ENCODE measurements at regions not wholly inside any gene's neighbourhood (a gene's known extent, or its start where the extent isn't known, plus 50 kb on each side); places are given as distances from the start of the nearest gene placed in this dataset.

GRCh38 chr11:127478826-127479225 lies 478.3 kb upstream of the KIRREL3 start:
- Histone ChIP-seq H3K9ac (ENCODE audit: low read length) (no peak overlapping the region), H3K4me3 (ENCODE audit: low read length) (no peak overlapping the region), H2AFZ (ENCODE audit: low read depth, low read length) (no peak overlapping the region), H3K9me3 (ENCODE audit: low read length) (no peaks in the 10 kb centered on the region), H4K20me1 (ENCODE audit: insufficient read depth) (no peaks in the 10 kb centered on the region), H3K79me2 (replicated peaks; ENCODE audit: insufficient read depth, low read length) (no peaks in the 10 kb centered on the region), H3K4me2 (ENCODE audit: low read length) (no peak overlapping the region), H3K9me2 (ENCODE audit: insufficient read depth, low read length) (no peaks in the 10 kb centered on the region), H3K36me3 (ENCODE audit: insufficient read depth, low read length) (no peaks in the 10 kb centered on the region), H3K27ac (ENCODE audit: low read length) (no peak overlapping the region), H3F3A (ENCODE audit: insufficient read depth, low read length, poor library complexity, severe bottlenecking) (no peaks in the 10 kb centered on the region), H3K27me3 (ENCODE audit: insufficient read depth, low read depth, low read length) (no peaks in the 10 kb centered on the region)
- TF ChIP-seq TAF1 (IDR thresholded peaks at IDR 0.05; ENCODE audit: low read depth) (no peak), RAD21 (conservative IDR thresholded peaks at IDR 0.05) (no peak), EZH2 (IDR thresholded peaks at IDR 0.05; ENCODE audit: borderline replicate concordance, insufficient read depth, low read length, poor library complexity, severe bottlenecking) (no peak), EP300 (conservative IDR thresholded peaks at IDR 0.05; ENCODE audit: poor library complexity, severe bottlenecking) (no peak), CTCF (IDR thresholded peaks at IDR 0.05; ENCODE audit: poor library complexity, severe bottlenecking) (no peak), MXI1 (conservative IDR thresholded peaks at IDR 0.05; ENCODE audit: poor library complexity, severe bottlenecking) (no peak), REST (IDR thresholded peaks at IDR 0.05; ENCODE audit: borderline replicate concordance) (no peak), POLR2AphosphoS5 (IDR thresholded peaks at IDR 0.05) (no peak), SMC3 (conservative IDR thresholded peaks at IDR 0.05; ENCODE audit: poor library complexity) (no peak)

- H2AFZ ChIP-seq (ENCODE audit: low read depth, low read length), result no peak overlapping the region
- H3F3A ChIP-seq (ENCODE audit: insufficient read depth, low read length, poor library complexity, severe bottlenecking), result no peaks in the 10 kb centered on the region
- H3K27me3 ChIP-seq (ENCODE audit: insufficient read depth, low read depth, low read length), result no peaks in the 10 kb centered on the region
- H3K9me3 ChIP-seq (ENCODE audit: low read length), result no peaks in the 10 kb centered on the region
- no peaks in the 10 kb centered on the region for H3K9me2 ChIP-seq (ENCODE audit: insufficient read depth, low read length)
- no peaks in the 10 kb centered on the region for H4K20me1 ChIP-seq (ENCODE audit: insufficient read depth)
- H3K4me3 ChIP-seq (ENCODE audit: low read length), result no peak overlapping the region
- TF ChIP-seq MXI1 (conservative IDR thresholded peaks at IDR 0.05; ENCODE audit: poor library complexity, severe bottlenecking) (no peak), POLR2AphosphoS5 (IDR thresholded peaks at IDR 0.05) (no peak), EP300 (conservative IDR thresholded peaks at IDR 0.05; ENCODE audit: poor library complexity, severe bottlenecking) (no peak), CTCF (IDR thresholded peaks at IDR 0.05; ENCODE audit: poor library complexity, severe bottlenecking) (no peak), RAD21 (conservative IDR thresholded peaks at IDR 0.05) (no peak), REST (IDR thresholded peaks at IDR 0.05; ENCODE audit: borderline replicate concordance) (no peak), EZH2 (IDR thresholded peaks at IDR 0.05; ENCODE audit: borderline replicate concordance, insufficient read depth, low read length, poor library complexity, severe bottlenecking) (no peak), SMC3 (conservative IDR thresholded peaks at IDR 0.05; ENCODE audit: poor library complexity) (no peak), TAF1 (IDR thresholded peaks at IDR 0.05; ENCODE audit: low read depth) (no peak)
- no peak overlapping the region for H3K4me2 ChIP-seq (ENCODE audit: low read length)
- no peaks in the 10 kb centered on the region for H3K36me3 ChIP-seq (ENCODE audit: insufficient read depth, low read length)
- no peaks in the 10 kb centered on the region for H3K79me2 ChIP-seq (replicated peaks; ENCODE audit: insufficient read depth, low read length)
- H3K9ac ChIP-seq (ENCODE audit: low read length), result no peak overlapping the region
- no peak overlapping the region for H3K27ac ChIP-seq (ENCODE audit: low read length)
These were observed 474.2 kb upstream of the KIRREL3 start for GRCh38 chr11:127474766-127475165.
